Endothelial cell of umbilical vein (primary cell): ENCODE measurements at regions not wholly inside any gene's neighbourhood (a gene's known extent, or its start where the extent isn't known, plus 50 kb on each side); places are given as distances from the start of the nearest gene placed in this dataset.

Experiments
- BruUV-seq: library from RNA; stranded (reverse); fragments of 400-500 nt; replicated peaks from 2 replicates; lab custom pipeline; 2021; lab: Mats Ljungman, UMichigan
- CTCF ChIA-PET: fragments of 300-600, 350-600 bp; sonication (Branson Sonifier 250); formaldehyde crosslinking; loops from one replicate; lab custom pipeline; 2021; ENCODE audit warnings: antibody characterized with exemption, inconsistent platforms; lab: Charles Lee
- POLR2A ChIA-PET: fragments of 300-600, 350-600 bp; sonication (Branson Sonifier 250); formaldehyde crosslinking; loops from one replicate; lab custom pipeline; 2021; ENCODE audit warnings: antibody characterized with exemption, inconsistent platforms; lab: Charles Lee
- DNase-seq: peaks from one replicate; pipeline ENCODE4 v3.0.0-alpha.2; 2011; ENCODE audit warnings: low read depth, low spot score
- FAIRE-seq: peaks from 2 replicates; lab custom pipeline; 2011; peaks lifted over from hg19 to GRCh38; lab: Jason Lieb, UNC
- H2AFZ ChIP-seq: 2 replicates; pipeline ENCODE4 v1.6.0; 2012; ENCODE audit warnings: low read depth, low read length, control low read depth, inconsistent platforms
- H3K27ac ChIP-seq: 2 replicates; pipeline ENCODE4 v1.5.1; 2011; ENCODE audit warnings: low read depth, mild to moderate bottlenecking, control low read depth, low read length, moderate library complexity; ENCODE audit not compliant: insufficient read depth
- H3K27me3 ChIP-seq, 2 experiments: 2 replicates each; pipeline versions ENCODE4 v1.6.0 to v1.6.1; 2011; ENCODE audit warnings: low read length in 2 of 2, mixed read lengths in 1 of 2; ENCODE audit not compliant: control insufficient read depth in 2 of 2, insufficient read depth in 2 of 2
- H3K36me3 ChIP-seq, 2 experiments: 2 replicates in 1 of 2; 3 replicates in 1 of 2; pipeline ENCODE4 v1.5.1; 2011; ENCODE audit warnings: low read length in 2 of 2, mild to moderate bottlenecking in 1 of 2, moderate library complexity in 1 of 2; ENCODE audit not compliant: control insufficient read depth in 2 of 2, insufficient read depth in 2 of 2; ENCODE audit errors: extremely low read depth in 1 of 2
- H3K4me1 ChIP-seq: 3 replicates; pipeline ENCODE4 v1.5.1; 2011; ENCODE audit warnings: mild to moderate bottlenecking, low read length; ENCODE audit not compliant: control insufficient read depth, insufficient read depth; ENCODE audit errors: extremely low read depth
- H3K4me2 ChIP-seq: 2 replicates; pipeline ENCODE4 v1.6.1; 2011; ENCODE audit warnings: low read length, control low read depth, mixed read lengths; ENCODE audit not compliant: insufficient read depth
- H3K4me3 ChIP-seq, 3 experiments: fragments of 200-600 bp in 1 of 3; sonication (generic), shearing (Covaris generic) in 1 of 3; replicated peaks in 1 of 3; 2 replicates each; pipeline ENCODE4 v1.5.1; 2011 to 2016; ENCODE audit warnings: control low read depth in 3 of 3, low read length in 3 of 3, mild to moderate bottlenecking in 2 of 3, inconsistent platforms in 1 of 3, low read depth in 1 of 3, moderate library complexity in 1 of 3; ENCODE audit not compliant: insufficient read depth in 1 of 3
- H3K79me2 ChIP-seq: 2 replicates; pipeline ENCODE4 v1.6.0; 2012; ENCODE audit warnings: low read length, inconsistent platforms; ENCODE audit not compliant: control insufficient read depth, insufficient read depth
- H3K9ac ChIP-seq: replicated peaks from 2 replicates; pipeline ENCODE3; 2011; ENCODE audit warnings: low read length, control low read depth; ENCODE audit not compliant: insufficient read depth; ENCODE audit errors: extremely low read depth
- H3K9me1 ChIP-seq: replicated peaks from 3 replicates; pipeline ENCODE4 v1.6.0; 2011; ENCODE audit warnings: mild to moderate bottlenecking, low read length; ENCODE audit not compliant: control insufficient read depth, insufficient read depth; ENCODE audit errors: extremely low read depth
- H3K9me3 ChIP-seq: replicated peaks from 2 replicates; pipeline ENCODE4 v1.5.1; 2012; ENCODE audit warnings: low read length, inconsistent platforms; ENCODE audit not compliant: control insufficient read depth, insufficient read depth
- H4K20me1 ChIP-seq: replicated peaks from 2 replicates; pipeline ENCODE3; 2011; ENCODE audit warnings: mild to moderate bottlenecking, low read length; ENCODE audit not compliant: control insufficient read depth, insufficient read depth; ENCODE audit errors: extremely low read depth
- EZH2 ChIP-seq: IDR thresholded peaks from 2 replicates; pipeline ENCODE4 v1.6.1; 2012; ENCODE audit warnings: borderline replicate concordance, low read depth, mild to moderate bottlenecking, moderate library complexity, low read length, inconsistent platforms; ENCODE audit not compliant: severe bottlenecking
- FOS ChIP-seq: IDR thresholded peaks from 2 replicates; pipeline ENCODE4 v1.6.1; 2011; ENCODE audit warnings: mild to moderate bottlenecking, low read length, moderate library complexity, borderline replicate concordance; ENCODE audit not compliant: insufficient read depth
- GATA2 ChIP-seq: IDR thresholded peaks from 2 replicates; pipeline ENCODE4 v1.7.0; 2011; ENCODE audit warnings: low read depth, mild to moderate bottlenecking, moderate library complexity, mixed read lengths, low read length; ENCODE audit not compliant: insufficient read length, insufficient read depth
- JUN ChIP-seq: IDR thresholded peaks from 2 replicates; pipeline ENCODE4 v1.6.1; 2011; ENCODE audit warnings: borderline replicate concordance, low read depth; ENCODE audit not compliant: insufficient read length, insufficient read depth
- MYC ChIP-seq: IDR thresholded peaks from one replicate; pipeline ENCODE4 v1.6.1; 2011; ENCODE audit warnings: mild to moderate bottlenecking, low read depth, low read length
- POLR2A ChIP-seq: IDR thresholded peaks from 2 replicates; pipeline ENCODE4 v1.6.1; 2012; ENCODE audit warnings: low read depth, mild to moderate bottlenecking, control low read depth, low read length
- POLR2AphosphoS5 ChIP-seq: IDR thresholded peaks from 2 replicates; pipeline ENCODE4 v1.6.1; 2012; ENCODE audit warnings: low read depth, mild to moderate bottlenecking, control low read depth, low read length, moderate library complexity; ENCODE audit not compliant: insufficient read depth
- dilution Hi-C: fragments of 300-500 bp; cut with MboI; formaldehyde crosslinking; loops from one replicate; pipeline ENCODE4 v1.15.0; 2019; ENCODE audit warnings: low sequenced_read_pairs; ENCODE audit not compliant: extremely low pct_ligation_motif_present
- intact Hi-C: fragments of 100-400 bp; cut with micrococcal nuclease; formaldehyde crosslinking; loops from one replicate; pipeline ENCODE4 v1.10.0; 2022
- TF ChIP-seq, protein P1 (sequence below): IDR thresholded peaks from 2 replicates; pipeline ENCODE4 v1.6.1; 2011; ENCODE audit not compliant: insufficient read depth, insufficient read length
- TF ChIP-seq, protein P2 (sequence below), 2 donors: IDR thresholded peaks; 1 replicate in 1 of 2; 2 replicates in 1 of 2; pipeline ENCODE4 v1.5.1; 2011; ENCODE audit warnings: low read length in 2 of 2, mild to moderate bottlenecking in 2 of 2, moderate library complexity in 2 of 2, control low read depth in 1 of 2, inconsistent platforms in 1 of 2, low read depth in 1 of 2; ENCODE audit not compliant: insufficient read depth in 1 of 2; ENCODE audit errors: extremely low read depth in 1 of 2

DNA sequence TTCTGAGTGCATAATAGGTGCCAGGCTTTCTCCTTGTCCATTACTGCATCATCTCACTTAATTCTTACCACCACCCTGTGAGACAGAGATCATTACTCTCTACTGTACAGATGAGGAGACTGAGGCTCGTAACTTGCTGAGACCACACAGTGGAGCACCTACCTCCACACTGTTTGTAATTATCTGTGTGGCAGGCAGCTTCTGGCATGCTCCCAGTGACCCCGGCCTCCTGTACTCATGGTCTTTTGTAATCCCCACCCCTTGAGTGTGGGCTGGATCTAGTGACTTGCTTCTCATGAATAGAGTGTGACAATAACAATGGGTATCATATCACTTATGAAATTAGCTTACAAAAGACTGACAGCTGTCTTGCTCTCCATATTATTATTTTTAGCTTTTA, 407.3 kb downstream of the MATN1 start:
- no peak overlapping the region for H3K27ac ChIP-seq
- intact Hi-C loops = no loop called here
- H2AFZ ChIP-seq = no peak overlapping the region
- dilution Hi-C loops = no loop called here
- no peak overlapping the region for H3K9ac ChIP-seq
- no peaks in the 10 kb centered on the region for H3K9me1 ChIP-seq
- no peak for FAIRE-seq
- H3K36me3 ChIP-seq = no peaks in the 10 kb centered on the region
- no peaks in the 10 kb centered on the region for H3K9me3 ChIP-seq
- ChIA-PET POLR2A (no interaction called here), CTCF (no interaction called here)
- no TSS peak for BruUV-seq
- no peaks in the 10 kb centered on the region for H3K27me3 ChIP-seq
- H3K4me1 ChIP-seq = no peaks in the 10 kb centered on the region
- no peaks in the 10 kb centered on the region for H3K79me2 ChIP-seq
- no peak overlapping the region for H3K4me2 ChIP-seq
- TF ChIP-seq EZH2 (no peak), JUN (no peak), FOS (no peak), MYC (no peak), GATA2 (no peak), POLR2A (no peak), POLR2AphosphoS5 (no peak)
- TF ChIP-seq, protein P1, sequence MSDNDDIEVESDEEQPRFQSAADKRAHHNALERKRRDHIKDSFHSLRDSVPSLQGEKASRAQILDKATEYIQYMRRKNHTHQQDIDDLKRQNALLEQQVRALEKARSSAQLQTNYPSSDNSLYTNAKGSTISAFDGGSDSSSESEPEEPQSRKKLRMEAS = no peak
- TF ChIP-seq, protein P2, sequence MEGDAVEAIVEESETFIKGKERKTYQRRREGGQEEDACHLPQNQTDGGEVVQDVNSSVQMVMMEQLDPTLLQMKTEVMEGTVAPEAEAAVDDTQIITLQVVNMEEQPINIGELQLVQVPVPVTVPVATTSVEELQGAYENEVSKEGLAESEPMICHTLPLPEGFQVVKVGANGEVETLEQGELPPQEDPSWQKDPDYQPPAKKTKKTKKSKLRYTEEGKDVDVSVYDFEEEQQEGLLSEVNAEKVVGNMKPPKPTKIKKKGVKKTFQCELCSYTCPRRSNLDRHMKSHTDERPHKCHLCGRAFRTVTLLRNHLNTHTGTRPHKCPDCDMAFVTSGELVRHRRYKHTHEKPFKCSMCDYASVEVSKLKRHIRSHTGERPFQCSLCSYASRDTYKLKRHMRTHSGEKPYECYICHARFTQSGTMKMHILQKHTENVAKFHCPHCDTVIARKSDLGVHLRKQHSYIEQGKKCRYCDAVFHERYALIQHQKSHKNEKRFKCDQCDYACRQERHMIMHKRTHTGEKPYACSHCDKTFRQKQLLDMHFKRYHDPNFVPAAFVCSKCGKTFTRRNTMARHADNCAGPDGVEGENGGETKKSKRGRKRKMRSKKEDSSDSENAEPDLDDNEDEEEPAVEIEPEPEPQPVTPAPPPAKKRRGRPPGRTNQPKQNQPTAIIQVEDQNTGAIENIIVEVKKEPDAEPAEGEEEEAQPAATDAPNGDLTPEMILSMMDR (IDR thresholded peaks at IDR 0.05; ENCODE audit: extremely low read depth in 1 of 2, insufficient read depth in 1 of 2, low read depth in 1 of 2, low read length in 2 of 2) = no peak
- H4K20me1 ChIP-seq = no peaks in the 10 kb centered on the region
- DNase-seq = no peak
- no peak overlapping the region for H3K4me3 ChIP-seq
